ENCODE measurements at regions not wholly inside any gene's neighbourhood (a gene's known extent, or its start where the extent isn't known, plus 50 kb on each side); places are given as distances from the start of the nearest gene placed in this dataset.

DNA sequence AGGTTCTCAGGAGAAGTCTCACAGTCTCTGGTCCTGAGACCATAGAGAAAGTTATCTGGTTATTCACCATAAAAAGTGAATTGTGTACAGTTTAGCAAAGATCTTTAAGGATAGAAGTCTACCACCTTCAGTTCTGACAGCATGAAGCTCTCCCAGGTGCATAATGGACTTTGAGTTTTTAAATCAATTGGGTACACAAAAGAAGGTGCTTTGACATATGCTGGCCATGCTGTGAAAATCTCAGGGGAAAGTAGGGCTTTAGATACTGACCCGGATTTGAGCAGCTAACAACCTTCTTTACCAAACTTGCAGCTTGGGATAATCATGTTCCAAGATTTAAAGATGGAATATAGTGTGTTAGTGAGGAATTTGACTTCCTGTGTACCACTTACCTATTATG, 264.2 kb downstream of the ZSWIM6 start:
- in situ Hi-C loops (cut with HindIII; ENCODE audit: low sequenced_read_pairs), result no loop called here
- no peak for DNase-seq (ENCODE audit: low spot score)

DNA sequence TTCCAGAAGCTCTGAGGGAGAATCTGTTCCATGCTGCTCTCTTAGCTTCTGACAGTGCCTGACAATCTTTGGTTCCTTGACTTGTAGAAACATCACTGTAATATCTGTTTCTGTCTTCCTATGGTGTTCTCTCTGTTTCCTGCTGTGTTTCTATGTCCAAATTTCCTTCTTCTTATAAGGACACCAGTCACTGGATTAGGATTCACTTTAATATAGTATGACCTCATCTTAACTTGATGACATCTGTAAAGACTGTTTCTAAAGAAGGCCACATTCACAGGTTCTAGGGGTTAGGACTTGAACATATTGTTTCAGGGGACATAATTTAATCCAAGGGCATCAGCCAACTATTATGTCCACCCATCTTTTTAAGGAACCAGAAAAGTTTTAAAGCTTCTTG, 265.6 kb downstream of the ZSWIM6 start:
- in situ Hi-C loops (cut with HindIII; ENCODE audit: low sequenced_read_pairs), result no loop called here
- no peak for DNase-seq (ENCODE audit: low spot score)

DNA sequence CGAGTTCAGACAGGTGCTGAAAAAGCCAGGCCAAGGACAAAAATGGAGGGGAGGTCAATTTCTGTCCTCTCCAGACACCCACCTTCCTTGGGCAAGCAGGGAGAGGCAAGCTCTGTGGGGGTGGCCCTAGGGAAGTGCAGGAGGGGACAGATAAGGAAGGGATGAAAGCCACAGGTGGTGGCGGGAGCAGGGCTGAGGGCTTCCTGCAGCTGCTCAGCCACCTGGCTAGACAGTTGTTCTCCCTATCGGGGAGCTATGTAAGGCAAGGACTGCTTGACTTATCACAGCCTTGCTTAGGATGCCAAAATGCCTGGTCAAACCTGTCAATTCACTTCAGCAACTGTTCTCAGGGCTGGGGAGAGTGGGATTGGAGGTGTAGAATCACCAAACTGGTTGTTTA, 266.1 kb downstream of the ZSWIM6 start:
- in situ Hi-C loops (cut with HindIII; ENCODE audit: low sequenced_read_pairs), result no loop called here
- DNase-seq (ENCODE audit: low spot score), result no peak

DNA sequence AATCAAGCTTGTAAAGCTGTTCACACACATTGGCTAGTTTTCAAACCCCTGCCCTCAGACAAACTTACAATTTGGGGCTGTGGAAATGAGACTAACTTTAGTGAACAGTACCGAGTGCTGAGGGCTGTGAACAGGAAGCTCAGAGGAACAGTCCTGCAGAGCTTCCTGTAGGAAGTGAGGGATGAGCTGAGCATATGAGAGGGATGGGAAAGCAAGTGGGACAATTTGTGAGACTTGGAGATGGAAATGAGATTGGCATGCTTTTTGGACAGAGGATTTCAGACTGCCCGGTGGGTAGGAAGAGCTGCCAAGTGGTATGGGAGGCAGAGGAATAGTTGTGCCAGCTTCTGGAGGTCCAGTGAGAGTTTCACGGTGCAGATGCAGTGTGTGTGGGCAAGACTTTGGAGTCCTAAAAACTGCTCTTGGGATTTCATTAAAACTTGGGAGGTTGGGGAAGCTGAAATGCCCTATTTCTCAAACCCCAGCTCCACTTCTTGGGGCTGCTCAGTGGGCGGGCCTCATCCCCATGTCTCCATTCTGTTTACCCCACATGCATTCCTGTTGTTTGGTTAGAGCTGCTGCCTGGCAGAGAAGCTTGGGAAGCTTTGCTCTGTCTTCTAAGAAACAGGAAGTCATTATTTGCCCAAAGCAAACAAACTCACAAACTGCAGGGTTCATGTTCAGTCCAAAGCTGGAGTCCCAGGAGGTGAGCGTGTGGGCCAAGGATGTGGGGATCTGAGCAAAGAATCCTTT, 267.5 kb downstream of the ZSWIM6 start:
- in situ Hi-C loops (cut with HindIII; ENCODE audit: low sequenced_read_pairs), result no loop called here
- DNase-seq (ENCODE audit: low spot score), result peak; percentile 19

DNA sequence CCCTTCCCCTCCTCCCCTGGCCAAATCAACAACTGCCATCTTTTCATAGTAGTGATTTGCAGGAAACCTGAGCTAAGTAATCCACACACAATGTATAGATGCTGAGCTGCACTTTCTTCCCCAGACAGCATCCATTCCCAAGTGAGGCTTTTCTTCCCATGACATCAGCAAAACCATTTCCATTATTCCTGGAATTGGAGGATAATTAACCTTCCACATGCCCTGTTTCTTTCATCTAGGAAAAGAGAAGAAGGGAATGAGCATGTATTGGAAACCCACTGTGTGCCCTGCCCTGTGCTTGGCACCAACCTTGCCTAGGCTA, 268.0 kb downstream of the ZSWIM6 start:
- no peak for DNase-seq (ENCODE audit: low spot score)
- in situ Hi-C loops (cut with HindIII; ENCODE audit: low sequenced_read_pairs), result no loop called here

DNA sequence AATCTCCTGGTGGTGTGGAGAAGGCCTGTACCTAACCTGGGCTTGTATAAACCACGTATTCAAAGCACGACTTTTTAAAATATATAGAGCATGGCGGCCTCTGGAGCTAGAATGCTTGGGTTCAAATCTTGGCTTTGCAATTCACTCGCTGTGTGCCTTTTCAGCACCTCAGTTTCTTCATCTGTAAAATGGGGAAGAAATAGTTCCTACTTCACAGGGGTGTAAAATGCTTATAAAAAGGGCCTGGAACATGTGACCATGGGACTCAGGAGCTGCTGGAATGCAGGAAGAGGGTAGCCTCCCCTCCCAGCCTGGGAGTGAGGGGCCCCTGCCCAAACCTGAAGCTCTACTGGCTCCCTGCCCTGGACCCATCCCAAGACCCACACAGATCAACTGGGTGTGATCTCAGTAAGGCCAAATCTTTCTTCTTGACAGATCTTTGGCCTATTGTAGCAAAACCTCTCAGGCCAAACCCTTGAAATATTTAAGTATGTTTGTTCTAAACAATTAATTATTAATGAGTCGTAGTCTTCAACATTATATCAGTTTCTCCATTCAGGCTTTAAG, 269.0 kb downstream of the ZSWIM6 start:
- in situ Hi-C loops (cut with HindIII; ENCODE audit: low sequenced_read_pairs), result no loop called here
- no peak for DNase-seq (ENCODE audit: low spot score)

DNA sequence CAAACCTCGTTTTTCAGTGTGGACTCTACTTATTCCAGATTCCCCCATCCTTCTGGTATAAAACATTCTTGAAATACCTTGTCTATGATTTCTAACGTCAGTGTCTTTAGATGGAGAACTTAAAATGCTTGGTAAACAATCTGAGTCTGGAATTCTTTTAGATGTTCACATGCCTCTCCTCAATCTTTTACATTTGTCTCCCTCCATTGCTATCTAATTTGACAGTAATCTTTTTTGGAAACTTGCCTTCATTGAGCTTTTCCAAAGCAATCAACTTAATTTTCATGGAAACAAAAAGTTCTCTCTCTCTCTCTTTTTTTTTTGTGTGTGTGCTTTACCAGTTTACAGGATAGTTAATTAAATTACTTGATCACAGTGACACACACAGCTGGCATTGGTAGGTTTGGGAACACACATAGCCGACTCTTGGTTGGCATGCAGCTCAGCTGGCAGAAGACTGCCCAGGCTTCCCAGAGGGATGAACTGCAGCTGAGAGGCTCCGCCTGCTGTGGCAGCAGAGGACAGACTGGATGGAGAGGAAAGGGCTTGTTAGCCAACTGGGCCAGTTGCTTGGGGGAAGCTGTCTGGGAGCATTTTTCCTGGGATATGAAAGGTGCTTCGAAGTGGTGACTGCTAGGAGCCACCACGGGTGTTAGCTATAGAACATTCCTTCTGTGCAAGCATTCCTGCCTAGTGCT, 271.3 kb downstream of the ZSWIM6 start:
- in situ Hi-C loops (cut with HindIII; ENCODE audit: low sequenced_read_pairs), result no loop called here
- peak; percentile 35 for DNase-seq (ENCODE audit: low spot score)

DNA sequence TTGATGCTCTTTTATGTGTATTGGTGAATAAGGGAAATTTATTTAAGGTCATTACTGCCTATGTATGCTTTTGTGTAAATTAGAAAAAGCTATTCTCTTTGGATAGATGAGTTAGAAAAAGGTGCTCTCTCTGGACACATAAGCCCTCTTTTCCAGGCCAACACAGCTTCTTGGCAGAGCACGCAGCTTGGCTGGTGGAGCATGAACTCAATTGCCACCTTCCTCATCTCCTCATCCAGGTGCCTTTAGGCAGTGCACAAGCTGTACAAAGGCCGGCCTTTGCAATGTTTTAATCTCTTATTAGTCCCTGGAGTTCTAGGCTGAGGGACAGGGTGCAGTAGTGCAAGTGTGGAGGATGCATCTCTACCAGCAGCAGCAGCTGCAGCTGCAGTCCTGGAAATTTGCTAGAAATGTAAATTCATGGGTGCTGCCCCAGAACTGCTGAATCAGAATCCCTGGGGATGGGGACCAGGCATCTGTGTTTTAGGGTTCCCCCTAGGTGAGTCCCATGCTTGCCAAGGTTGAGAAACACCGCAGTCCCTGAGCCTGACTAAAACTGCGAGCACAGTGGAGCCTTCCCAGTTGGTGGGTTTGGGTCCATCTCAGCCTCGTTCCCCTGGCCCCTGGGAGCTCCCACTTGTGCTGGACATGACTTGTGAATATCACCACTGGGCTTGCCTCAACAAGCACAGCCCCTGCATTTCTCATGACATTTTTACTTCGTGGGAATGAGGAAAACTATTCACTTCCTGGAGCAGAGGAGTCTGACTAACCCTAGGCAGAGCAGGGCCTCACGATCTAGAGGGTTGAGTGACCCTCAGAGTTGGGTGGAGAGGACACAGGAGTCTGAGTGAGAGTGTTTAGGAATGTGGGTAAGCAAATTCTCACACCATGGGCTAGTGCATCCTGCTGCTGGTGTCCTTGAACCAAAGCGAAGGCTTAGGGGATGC, 272.3 kb downstream of the ZSWIM6 start:
- peak; percentile 44 for DNase-seq (ENCODE audit: low spot score)
- in situ Hi-C loops (cut with HindIII; ENCODE audit: low sequenced_read_pairs), result no loop called here

DNA sequence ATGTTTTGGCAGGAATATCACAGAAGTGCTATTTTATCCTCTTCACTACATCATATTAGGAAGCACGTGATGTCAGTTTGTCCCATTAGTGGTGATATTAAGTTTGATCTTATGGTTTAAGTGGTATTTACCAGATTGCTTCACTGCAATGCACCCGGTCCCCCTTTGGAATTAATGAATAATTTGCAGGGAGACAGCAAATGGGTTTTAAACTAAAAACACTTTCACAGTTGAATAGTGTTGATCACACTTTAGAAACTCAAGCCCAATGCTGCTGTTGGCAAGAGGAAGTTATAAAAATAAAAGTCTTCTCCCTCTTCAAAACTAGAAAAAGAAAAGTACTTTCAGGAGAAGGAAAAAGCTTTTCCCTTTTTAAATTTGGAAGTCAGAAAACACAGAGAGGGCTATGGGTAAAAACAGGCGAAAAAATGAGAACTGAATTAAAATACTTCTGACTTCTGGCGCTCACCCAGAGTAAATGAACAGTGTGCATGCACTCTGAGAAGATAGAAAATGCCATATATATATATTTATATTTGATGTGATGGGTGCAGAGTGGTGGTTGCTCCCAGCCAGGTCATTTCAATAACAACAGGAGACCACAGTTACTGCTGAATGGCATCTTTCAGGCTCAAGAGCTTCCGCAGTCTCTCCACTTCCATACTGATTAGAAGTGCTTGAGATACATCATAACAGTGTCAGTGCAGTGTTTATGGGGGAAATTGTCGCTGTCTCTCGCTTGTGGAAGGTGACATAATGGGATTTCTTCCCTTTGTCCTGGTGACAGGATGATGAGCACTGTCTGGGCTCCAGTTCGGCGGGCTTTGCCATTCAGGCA, 278.0 kb downstream of the ZSWIM6 start:
- DNase-seq (ENCODE audit: low spot score), result no peak
- in situ Hi-C loops (cut with HindIII; ENCODE audit: low sequenced_read_pairs), result no loop called here

DNA sequence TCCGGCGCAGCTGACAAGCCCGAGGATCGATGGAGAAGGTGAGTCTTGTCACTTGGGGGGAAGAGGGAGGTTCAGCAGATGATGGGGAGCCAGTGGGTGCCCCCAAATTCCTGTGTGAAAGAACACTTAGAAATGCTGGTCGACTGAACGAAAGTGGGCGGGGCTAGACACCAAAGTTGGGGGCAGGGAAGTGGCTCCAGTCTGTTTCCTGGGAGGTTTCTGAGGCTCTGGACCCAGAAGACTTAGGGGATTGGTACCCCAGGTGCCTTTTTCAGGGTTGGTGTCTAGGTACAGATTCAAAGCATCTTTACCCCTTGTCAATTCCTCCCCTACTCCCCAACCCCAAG, 278.6 kb downstream of the ZSWIM6 start:
- DNase-seq (ENCODE audit: low spot score), result no peak
- in situ Hi-C loops (cut with HindIII; ENCODE audit: low sequenced_read_pairs), result no loop called here

DNA sequence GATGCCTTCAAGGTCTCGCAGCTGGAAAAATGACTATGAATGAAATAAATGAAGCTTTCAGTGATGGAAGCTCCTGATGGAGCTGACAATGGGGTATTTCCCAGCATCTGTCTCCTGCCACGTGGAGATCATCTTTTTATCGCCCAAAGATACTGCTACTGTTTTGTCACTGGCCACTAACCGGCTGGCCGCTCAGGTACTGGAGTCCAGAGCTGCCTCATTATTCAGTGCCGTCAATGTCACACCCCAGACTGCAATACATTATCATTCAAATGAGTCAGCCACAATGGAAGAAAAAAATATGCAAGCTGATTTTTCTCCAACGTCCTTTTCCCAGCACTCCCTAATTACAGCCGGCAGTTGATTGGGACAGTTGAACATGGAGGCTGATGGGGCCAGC, 280.4 kb downstream of the ZSWIM6 start:
- in situ Hi-C loops (cut with HindIII; ENCODE audit: low sequenced_read_pairs), result no loop called here

DNA sequence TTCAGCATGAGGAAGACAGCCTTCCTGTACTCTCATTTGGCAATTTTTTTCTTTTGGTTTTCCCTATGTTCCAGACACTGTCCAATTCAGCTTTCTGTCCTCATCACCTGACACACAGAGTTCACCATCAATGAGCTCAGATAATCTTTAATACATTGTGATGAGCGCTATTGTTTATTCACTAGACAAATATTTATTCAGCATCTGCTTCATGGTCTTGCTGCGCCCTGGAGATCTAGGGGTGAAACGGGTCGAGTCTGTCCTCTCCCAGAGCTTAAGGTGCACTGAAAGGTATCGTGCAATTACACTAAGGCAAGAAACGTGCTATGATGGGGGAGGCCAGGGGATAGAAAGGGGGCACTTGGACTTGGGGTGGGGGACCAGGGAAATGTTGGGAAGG, 281.6 kb downstream of the ZSWIM6 start:
- no peak for DNase-seq (ENCODE audit: low spot score)
- in situ Hi-C loops (cut with HindIII; ENCODE audit: low sequenced_read_pairs), result no loop called here

More for the DNA sequence above, 280.4 kb downstream of the ZSWIM6 start:
- DNase-seq (ENCODE audit: low spot score), result no peak

DNA sequence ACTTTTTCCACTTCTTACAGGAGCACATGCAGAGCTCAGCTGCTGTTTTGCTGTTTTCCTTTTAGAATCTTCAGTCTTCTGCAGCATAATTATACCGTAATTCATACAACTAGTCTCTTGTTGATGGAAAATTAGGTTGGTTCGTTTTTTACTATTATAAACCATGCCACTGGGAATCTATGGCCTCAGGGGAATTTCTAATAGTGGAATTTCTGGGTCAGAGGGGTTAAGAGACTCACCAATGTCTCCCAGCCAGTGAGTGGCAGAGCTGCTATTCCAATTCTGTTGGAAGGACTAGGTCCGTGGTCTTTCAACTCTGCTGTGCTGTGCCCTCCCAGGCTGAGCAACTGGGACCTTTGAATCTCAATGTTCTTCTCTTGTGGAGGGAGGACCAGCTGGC, 282.5 kb downstream of the ZSWIM6 start:
- in situ Hi-C loops (cut with HindIII; ENCODE audit: low sequenced_read_pairs), result no loop called here

DNA sequence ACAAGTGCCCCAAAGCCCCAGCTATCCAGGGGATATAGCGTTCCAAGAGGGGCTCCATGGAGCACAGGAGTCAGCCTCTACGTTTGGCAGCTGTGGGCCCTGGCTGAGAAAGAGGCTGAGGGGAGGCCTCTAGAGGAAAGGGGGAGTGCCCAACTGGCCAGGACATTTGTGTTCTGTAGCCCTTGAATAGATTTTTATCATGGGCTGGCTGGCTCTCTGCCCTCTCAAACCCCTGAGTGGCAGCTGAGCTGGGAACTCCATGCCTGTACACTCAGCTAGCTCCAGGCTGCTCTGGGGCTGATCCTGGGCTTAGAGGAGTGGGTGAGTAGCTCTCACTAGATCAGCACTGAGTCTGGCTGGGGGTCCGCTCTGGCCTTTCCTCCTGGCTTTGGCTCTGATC, 285.0 kb downstream of the ZSWIM6 start:
- no peak for DNase-seq (ENCODE audit: low spot score)
- in situ Hi-C loops (cut with HindIII; ENCODE audit: low sequenced_read_pairs), result no loop called here

More for the DNA sequence above, 282.5 kb downstream of the ZSWIM6 start:
- DNase-seq (ENCODE audit: low spot score), result no peak

DNA sequence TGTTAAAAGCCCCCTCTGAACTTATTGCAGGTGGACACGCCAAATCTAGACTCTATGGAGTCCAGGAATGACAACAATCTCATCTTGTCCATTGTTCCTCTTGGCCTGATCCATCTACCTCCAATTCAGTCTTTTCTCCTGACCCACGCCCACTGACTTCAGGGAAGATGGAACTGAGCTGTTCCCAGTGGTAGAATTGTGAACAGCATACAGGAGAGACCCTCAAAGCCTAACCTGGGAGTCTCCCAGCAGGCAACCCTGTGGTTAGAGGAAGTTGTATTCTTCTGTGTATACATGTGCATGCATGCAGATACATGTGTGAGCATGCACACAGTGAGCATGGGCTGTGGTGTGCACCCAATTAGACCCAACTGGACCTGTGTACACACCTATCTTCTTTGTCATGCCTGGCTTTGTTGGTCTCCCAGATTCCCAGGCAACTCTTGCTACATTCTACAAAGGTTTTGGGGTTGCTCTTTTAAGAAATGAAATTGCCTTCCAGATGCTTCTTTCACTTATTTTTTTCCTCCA, 286.0 kb downstream of the ZSWIM6 start:
- in situ Hi-C loops (cut with HindIII; ENCODE audit: low sequenced_read_pairs), result no loop called here
- DNase-seq (ENCODE audit: low spot score), result no peak

DNA sequence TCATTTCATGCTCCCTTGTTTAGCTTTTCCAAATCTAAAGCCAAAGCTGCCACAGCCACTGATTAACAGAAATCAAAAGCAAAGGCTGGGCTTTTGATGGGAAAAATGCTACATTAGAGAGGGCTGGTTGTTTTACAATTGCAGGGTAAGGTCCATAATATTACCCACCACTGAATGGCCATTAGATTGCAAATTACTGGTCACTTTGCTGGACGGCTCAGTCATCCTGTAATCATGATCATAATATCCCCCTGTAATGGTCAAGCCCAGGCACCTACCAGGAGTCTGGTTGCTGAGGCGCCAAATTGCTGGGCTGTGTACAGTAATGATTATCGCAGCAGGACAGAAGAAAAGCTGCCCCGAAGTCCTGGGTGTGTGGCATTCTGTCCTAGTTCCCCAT, 286.5 kb downstream of the ZSWIM6 start:
- no peak for DNase-seq (ENCODE audit: low spot score)
- in situ Hi-C loops (cut with HindIII; ENCODE audit: low sequenced_read_pairs), result no loop called here

DNA sequence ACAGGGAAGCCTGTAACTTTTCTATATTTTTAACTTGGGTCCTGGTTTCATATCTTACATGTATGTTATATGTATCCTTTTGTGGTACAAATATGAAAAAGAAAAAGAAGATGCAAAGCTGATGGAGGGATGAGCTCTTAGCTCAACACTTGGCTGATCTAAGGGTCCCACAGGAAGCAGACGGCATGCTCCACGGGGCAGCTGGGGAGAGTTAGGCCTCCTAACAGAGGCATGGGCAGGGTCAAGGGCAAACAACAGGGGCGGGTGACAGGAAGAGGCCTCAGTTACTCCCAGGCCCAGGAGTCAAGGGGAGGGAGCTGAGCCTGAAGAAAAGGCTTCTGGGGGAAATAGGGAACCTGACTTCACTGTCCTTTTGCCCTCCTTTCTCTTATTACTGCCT, 287.2 kb downstream of the ZSWIM6 start:
- in situ Hi-C loops (cut with HindIII; ENCODE audit: low sequenced_read_pairs), result no loop called here

DNA sequence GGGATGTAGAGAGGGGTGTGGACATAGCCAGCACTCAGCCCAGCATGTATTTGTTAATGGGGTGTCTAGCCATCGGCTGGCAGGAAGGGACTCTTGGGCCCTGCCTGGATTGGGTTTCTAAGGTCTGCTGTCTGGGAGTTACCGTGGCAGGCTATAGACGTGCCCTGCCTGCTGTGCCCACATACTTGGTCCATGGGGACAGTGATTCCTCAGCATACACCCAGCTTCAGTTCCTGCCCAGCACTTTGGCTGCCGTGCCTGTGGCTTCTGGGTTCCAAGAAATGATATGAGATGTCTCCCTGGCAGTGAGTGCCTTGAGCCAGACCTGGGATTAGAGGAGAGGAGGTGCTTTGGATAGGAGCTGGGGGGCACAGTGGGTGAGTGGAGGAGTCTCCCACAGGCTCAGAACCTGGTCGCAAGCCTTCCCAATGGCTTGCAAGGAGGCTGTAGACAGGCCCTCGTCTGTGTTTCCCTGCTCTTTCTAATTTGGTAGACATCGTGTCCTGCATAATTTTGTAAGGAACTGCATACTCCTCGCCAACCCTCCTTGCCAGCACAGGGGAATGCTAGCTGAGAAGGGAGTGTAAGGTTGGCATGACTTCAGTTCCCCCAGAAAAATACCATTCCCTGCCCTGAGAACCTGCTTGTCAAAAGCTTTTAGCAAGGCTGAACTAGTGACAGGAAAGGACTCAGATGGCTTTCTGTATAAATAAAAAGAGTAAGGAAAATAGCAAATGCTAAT, 287.9 kb downstream of the ZSWIM6 start:
- peak; percentile 64 for DNase-seq (ENCODE audit: low spot score)
- in situ Hi-C loops (cut with HindIII; ENCODE audit: low sequenced_read_pairs), result no loop called here

More for the DNA sequence above, 287.2 kb downstream of the ZSWIM6 start:
- no peak for DNase-seq (ENCODE audit: low spot score)
